DND-41 (cell line): ENCODE measurements at regions not wholly inside any gene's neighbourhood (a gene's known extent, or its start where the extent isn't known, plus 50 kb on each side); places are given as distances from the start of the nearest gene placed in this dataset.

Experiments used
- CTCF ChIP-seq: IDR thresholded peaks from 2 replicates; pipeline ENCODE4 v1.5.1; 2012; ENCODE audit warnings: borderline replicate concordance, low read length, moderate library complexity, mild to moderate bottlenecking; ENCODE audit not compliant: poor library complexity, severe bottlenecking; ENCODE audit errors: extremely low read depth
- EZH2 ChIP-seq: IDR thresholded peaks from 3 replicates; pipeline ENCODE4 v1.6.1; 2012; ENCODE audit warnings: borderline replicate concordance, low read depth, mild to moderate bottlenecking, moderate library complexity, low read length, inconsistent platforms; ENCODE audit not compliant: severe bottlenecking

GRCh38 chr17:74083321-74083720 is 120.2 kb upstream of the RPL38 start:
- TF ChIP-seq CTCF: no peak
- no peak for TF ChIP-seq EZH2
